GM19452 (cell line): ENCODE measurements at regions not wholly inside any gene's neighbourhood (a gene's known extent, or its start where the extent isn't known, plus 50 kb on each side); places are given as distances from the start of the nearest gene placed in this dataset.
A peak's percentile ranks its signal among the peaks of the same experiment; 100 is the strongest.
"Not testable (repeated sequence)": the region's sequence is repeated elsewhere in the genome, so short reads cannot be mapped to it uniquely, and the experiment has no call there.

ENCODE experiments used
- ATAC-seq: cut with Tn5 transposase; IDR thresholded peaks from one replicate; pipeline ENCODE4 v1.9.1; 2021; ENCODE audit not compliant: unreplicated experiment

GRCh38 chr13:47892374-47892773, 108.7 kb downstream of the SUCLA2 start:
- no peak for ATAC-seq

- no peak for ATAC-seq
Measured at GRCh38 chr13:47890146-47890814, 110.8 kb downstream of the SUCLA2 start.

GRCh38 chr13:47886314-47886713, 114.8 kb downstream of the SUCLA2 start:
- no peak for ATAC-seq

GRCh38 chr13:47875201-47875600, 125.9 kb downstream of the SUCLA2 start:
- ATAC-seq: no peak

- not testable (repeated sequence) for ATAC-seq
Measured at GRCh38 chr13:47873987-47874386, 127.1 kb downstream of the SUCLA2 start.

- ATAC-seq: not testable (repeated sequence)
Measured at GRCh38 chr13:47873319-47873718, 127.8 kb downstream of the SUCLA2 start.

GRCh38 chr13:47869776-47870175, 131.3 kb downstream of the SUCLA2 start:
- no peak for ATAC-seq

- no peak for ATAC-seq
Measured at GRCh38 chr13:47865883-47866282, 135.2 kb downstream of the SUCLA2 start.

- no peak for ATAC-seq
Measured at GRCh38 chr13:47862841-47863240, 138.2 kb downstream of the SUCLA2 start.

- no peak for ATAC-seq
Measured at GRCh38 chr13:47859165-47859564, 141.9 kb downstream of the SUCLA2 start.

- no peak for ATAC-seq
Measured at GRCh38 chr13:47858042-47859025, 142.7 kb downstream of the SUCLA2 start.

GRCh38 chr13:47853236-47853635, 147.8 kb downstream of the SUCLA2 start:
- ATAC-seq: no peak

- ATAC-seq: no peak
Measured at GRCh38 chr13:47846886-47847285, 154.2 kb downstream of the SUCLA2 start.

GRCh38 chr13:47845981-47846380, 155.1 kb downstream of the SUCLA2 start:
- ATAC-seq: no peak

GRCh38 chr13:47843005-47843404, 158.1 kb downstream of the SUCLA2 start:
- ATAC-seq: peak; percentile 78

- no peak for ATAC-seq
Measured at GRCh38 chr13:47841151-47841550, 159.9 kb downstream of the SUCLA2 start.

GRCh38 chr13:47837906-47838305, 163.2 kb downstream of the SUCLA2 start:
- no peak for ATAC-seq

- ATAC-seq: no peak
Measured at GRCh38 chr13:47837104-47837880, 163.8 kb downstream of the SUCLA2 start.

GRCh38 chr13:47835470-47836228, 165.4 kb downstream of the SUCLA2 start:
- ATAC-seq: no peak

GRCh38 chr13:47832458-47832972, 168.6 kb downstream of the SUCLA2 start:
- no peak for ATAC-seq
